GM10266 (cell line): ENCODE measurements at regions not wholly inside any gene's neighbourhood (a gene's known extent, or its start where the extent isn't known, plus 50 kb on each side); places are given as distances from the start of the nearest gene placed in this dataset.

Experiments
- DNase-seq: peaks from one replicate; pipeline ENCODE4 v3.0.0; 2012; ENCODE audit errors: extremely low spot score
- TF ChIP-seq, protein P1 (sequence below): IDR thresholded peaks from 2 replicates; pipeline ENCODE4 v1.5.1; 2012; ENCODE audit warnings: mild to moderate bottlenecking, low read depth; ENCODE audit not compliant: control insufficient read depth, insufficient read depth; ENCODE audit errors: missing control alignments

- TF ChIP-seq, protein P1, sequence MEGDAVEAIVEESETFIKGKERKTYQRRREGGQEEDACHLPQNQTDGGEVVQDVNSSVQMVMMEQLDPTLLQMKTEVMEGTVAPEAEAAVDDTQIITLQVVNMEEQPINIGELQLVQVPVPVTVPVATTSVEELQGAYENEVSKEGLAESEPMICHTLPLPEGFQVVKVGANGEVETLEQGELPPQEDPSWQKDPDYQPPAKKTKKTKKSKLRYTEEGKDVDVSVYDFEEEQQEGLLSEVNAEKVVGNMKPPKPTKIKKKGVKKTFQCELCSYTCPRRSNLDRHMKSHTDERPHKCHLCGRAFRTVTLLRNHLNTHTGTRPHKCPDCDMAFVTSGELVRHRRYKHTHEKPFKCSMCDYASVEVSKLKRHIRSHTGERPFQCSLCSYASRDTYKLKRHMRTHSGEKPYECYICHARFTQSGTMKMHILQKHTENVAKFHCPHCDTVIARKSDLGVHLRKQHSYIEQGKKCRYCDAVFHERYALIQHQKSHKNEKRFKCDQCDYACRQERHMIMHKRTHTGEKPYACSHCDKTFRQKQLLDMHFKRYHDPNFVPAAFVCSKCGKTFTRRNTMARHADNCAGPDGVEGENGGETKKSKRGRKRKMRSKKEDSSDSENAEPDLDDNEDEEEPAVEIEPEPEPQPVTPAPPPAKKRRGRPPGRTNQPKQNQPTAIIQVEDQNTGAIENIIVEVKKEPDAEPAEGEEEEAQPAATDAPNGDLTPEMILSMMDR: no peak
- no peak for DNase-seq
Observed at GRCh38 chr9:107178293-107178692, 104.8 kb upstream of the RAD23B start.

- no peak for DNase-seq
- TF ChIP-seq, protein P1: no peak
Observed at GRCh38 chr9:107180206-107180605, 102.9 kb upstream of the RAD23B start.

GRCh38 chr9:107183176-107183575 is 99.9 kb upstream of the RAD23B start:
- DNase-seq: no peak
- TF ChIP-seq, protein P1: no peak

GRCh38 chr9:107188376-107188775 is 94.7 kb upstream of the RAD23B start:
- TF ChIP-seq, protein P1: no peak
- DNase-seq: no peak

- TF ChIP-seq, protein P1: no peak
- DNase-seq: no peak
Observed at GRCh38 chr9:107190061-107190935, 92.8 kb upstream of the RAD23B start.

GRCh38 chr9:107190936-107191290 is 92.2 kb upstream of the RAD23B start:
- no peak for DNase-seq
- TF ChIP-seq, protein P1: no peak

- TF ChIP-seq, protein P1: no peak
- no peak for DNase-seq
Observed at GRCh38 chr9:107193251-107193650, 89.8 kb upstream of the RAD23B start.
